ENCODE measurements at regions not wholly inside any gene's neighbourhood (a gene's known extent, or its start where the extent isn't known, plus 50 kb on each side); places are given as distances from the start of the nearest gene placed in this dataset.
"Not testable (repeated sequence)": the region's sequence is repeated elsewhere in the genome, so short reads cannot be mapped to it uniquely, and the experiment has no call there.

GRCh38 chr2:75846683-75847190, 136.0 kb upstream of the GCFC2 start:
- TF ChIP-seq CTCF (IDR thresholded peaks at IDR 0.05), result no peak
- no peak for TF ChIP-seq POLR2A (IDR thresholded peaks at IDR 0.05)
- H3K4me3 ChIP-seq (replicated peaks in 1 of 3), result no peak overlapping the region
- 65% methylated on average over 1 of the region's 1 CpG for WGBS, 2 donors
- no peaks in the 10 kb centered on the region for H3K36me3 ChIP-seq
- intact Hi-C loops (cut with DNase I), result no loop called here
- no peaks in the 10 kb centered on the region for H3K4me1 ChIP-seq
- no peak overlapping the region for H3K27ac ChIP-seq
- H3K9me3 ChIP-seq, result no peaks in the 10 kb centered on the region
- no peaks in the 10 kb centered on the region for H3K27me3 ChIP-seq
- no peak for DNase-seq

- Histone ChIP-seq H3K4me3 (replicated peaks in 1 of 3) (no peak overlapping the region), H3K27ac (no peak overlapping the region), H3K9me3 (no peaks in the 10 kb centered on the region), H3K27me3 (no peaks in the 10 kb centered on the region), H3K36me3 (no peaks in the 10 kb centered on the region), H3K4me1 (no peaks in the 10 kb centered on the region)
- intact Hi-C loops (cut with DNase I), result no loop called here
- no peak for DNase-seq
- TF ChIP-seq CTCF (IDR thresholded peaks at IDR 0.05) (no peak), POLR2A (IDR thresholded peaks at IDR 0.05) (no peak)
These were observed 133.9 kb upstream of the GCFC2 start for GRCh38 chr2:75844651-75845050.

GRCh38 chr2:75834588-75834987, 123.9 kb upstream of the GCFC2 start:
- WGBS, 2 donors, result 79 to 89% methylated on average over 4 of the region's 4 CpGs
- intact Hi-C loops (cut with DNase I); H3K36me3 ChIP-seq; H3K4me1 ChIP-seq; H3K9me3 ChIP-seq; H3K27me3 ChIP-seq; DNase-seq; H3K27ac ChIP-seq; H3K4me3 ChIP-seq (replicated peaks in 1 of 3): not testable (repeated sequence)

GRCh38 chr2:75833386-75833785, 122.7 kb upstream of the GCFC2 start:
- H3K27ac ChIP-seq, result no peak overlapping the region
- intact Hi-C loops (cut with DNase I), result no loop called here
- no peaks in the 10 kb centered on the region for H3K9me3 ChIP-seq
- WGBS, 2 donors, result 36 to 41% methylated on average over 2 of the region's 2 CpGs
- H3K36me3 ChIP-seq, result no peaks in the 10 kb centered on the region
- H3K4me1 ChIP-seq, result no peaks in the 10 kb centered on the region
- H3K27me3 ChIP-seq, result no peaks in the 10 kb centered on the region
- DNase-seq, result no peak
- TF ChIP-seq POLR2A (IDR thresholded peaks at IDR 0.05) (no peak), CTCF (IDR thresholded peaks at IDR 0.05) (no peak)
- H3K4me3 ChIP-seq (replicated peaks in 1 of 3), result no peak overlapping the region

GRCh38 chr2:75828826-75829225, 118.1 kb upstream of the GCFC2 start:
- H3K27ac ChIP-seq, result no peak overlapping the region
- 82 to 89% methylated on average over 4 of the region's 4 CpGs for WGBS, 2 donors
- no peaks in the 10 kb centered on the region for H3K9me3 ChIP-seq
- H3K27me3 ChIP-seq, result no peaks in the 10 kb centered on the region
- no peak for DNase-seq
- no peaks in the 10 kb centered on the region for H3K36me3 ChIP-seq
- H3K4me1 ChIP-seq, result no peaks in the 10 kb centered on the region
- H3K4me3 ChIP-seq (replicated peaks in 1 of 3), result no peak overlapping the region
- intact Hi-C loops (cut with DNase I), result no loop called here
- TF ChIP-seq CTCF (IDR thresholded peaks at IDR 0.05) (no peak), POLR2A (IDR thresholded peaks at IDR 0.05) (no peak)

GRCh38 chr2:75823515-75823914, 112.8 kb upstream of the GCFC2 start:
- H3K27ac ChIP-seq; DNase-seq; H3K4me1 ChIP-seq; intact Hi-C loops (cut with DNase I); H3K9me3 ChIP-seq; H3K4me3 ChIP-seq (replicated peaks in 1 of 3); H3K27me3 ChIP-seq; H3K36me3 ChIP-seq: not testable (repeated sequence)
- 98% methylated on average over 1 of the region's 1 CpG for WGBS, 2 donors
